ENCODE measurements at regions not wholly inside any gene's neighbourhood (a gene's known extent, or its start where the extent isn't known, plus 50 kb on each side); places are given as distances from the start of the nearest gene placed in this dataset.

DNA sequence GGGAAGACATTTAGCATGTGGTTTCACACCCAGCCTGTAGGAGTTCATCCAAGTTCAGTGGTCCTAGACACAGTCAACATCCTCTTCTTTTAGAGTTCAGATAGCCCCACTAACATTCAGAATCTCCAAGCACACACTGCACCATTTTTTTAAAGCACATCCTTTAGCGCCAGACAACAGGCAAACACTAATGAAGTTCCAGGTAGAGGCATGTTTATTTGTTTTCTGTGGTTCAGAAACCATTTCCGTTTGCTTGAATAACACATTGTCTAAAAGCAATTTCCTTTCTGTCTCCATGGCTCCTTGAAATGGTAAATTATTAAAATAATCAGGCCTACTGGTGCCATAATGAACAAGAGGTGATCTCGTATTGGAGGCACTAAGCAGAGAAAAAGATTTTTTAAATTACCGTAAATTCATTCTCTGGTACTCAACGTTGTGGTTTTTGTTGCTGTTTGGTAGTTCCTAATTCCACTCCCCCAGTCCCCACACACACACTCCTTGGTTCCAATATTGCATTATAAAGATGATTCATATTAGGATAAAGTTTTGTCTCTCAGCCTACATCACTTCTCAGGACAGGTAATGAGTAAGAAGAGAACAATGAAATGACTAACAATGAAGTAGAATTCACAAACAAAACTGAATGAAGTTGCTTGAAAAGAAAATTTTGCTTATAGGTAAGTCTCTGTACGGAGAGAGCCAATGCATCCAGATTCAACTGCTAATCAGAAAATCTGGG, 153.1 kb downstream of the PCSK1 start:
- TF ChIP-seq, protein P1, sequence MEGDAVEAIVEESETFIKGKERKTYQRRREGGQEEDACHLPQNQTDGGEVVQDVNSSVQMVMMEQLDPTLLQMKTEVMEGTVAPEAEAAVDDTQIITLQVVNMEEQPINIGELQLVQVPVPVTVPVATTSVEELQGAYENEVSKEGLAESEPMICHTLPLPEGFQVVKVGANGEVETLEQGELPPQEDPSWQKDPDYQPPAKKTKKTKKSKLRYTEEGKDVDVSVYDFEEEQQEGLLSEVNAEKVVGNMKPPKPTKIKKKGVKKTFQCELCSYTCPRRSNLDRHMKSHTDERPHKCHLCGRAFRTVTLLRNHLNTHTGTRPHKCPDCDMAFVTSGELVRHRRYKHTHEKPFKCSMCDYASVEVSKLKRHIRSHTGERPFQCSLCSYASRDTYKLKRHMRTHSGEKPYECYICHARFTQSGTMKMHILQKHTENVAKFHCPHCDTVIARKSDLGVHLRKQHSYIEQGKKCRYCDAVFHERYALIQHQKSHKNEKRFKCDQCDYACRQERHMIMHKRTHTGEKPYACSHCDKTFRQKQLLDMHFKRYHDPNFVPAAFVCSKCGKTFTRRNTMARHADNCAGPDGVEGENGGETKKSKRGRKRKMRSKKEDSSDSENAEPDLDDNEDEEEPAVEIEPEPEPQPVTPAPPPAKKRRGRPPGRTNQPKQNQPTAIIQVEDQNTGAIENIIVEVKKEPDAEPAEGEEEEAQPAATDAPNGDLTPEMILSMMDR (conservative IDR thresholded peaks at IDR 0.05; ENCODE audit: low read depth, low read length) = no peak
- TF ChIP-seq EZH2 (IDR thresholded peaks at IDR 0.05; ENCODE audit: borderline replicate concordance, low read depth, low read length, poor library complexity, severe bottlenecking) = no peak
